HEK293T (cell line): ENCODE measurements at regions not wholly inside any gene's neighbourhood (a gene's known extent, or its start where the extent isn't known, plus 50 kb on each side); places are given as distances from the start of the nearest gene placed in this dataset.

ENCODE experiments used
- CTCF ChIA-PET: fragments of 350-600 bp; formaldehyde crosslinking; extraction: SDS; loops from one replicate; lab custom pipeline; 2021; ENCODE audit warnings: antibody characterized with exemption, inconsistent platforms; lab: Yijun Ruan, JAX
- POLR2A ChIA-PET: fragments of 350-600 bp; formaldehyde crosslinking; extraction: SDS; loops from one replicate; lab custom pipeline; 2020; ENCODE audit warnings: antibody characterized with exemption, inconsistent platforms; lab: Yijun Ruan, JAX
- DNase-seq: peaks from one replicate; pipeline ENCODE4 v3.0.0; 2012; ENCODE audit warnings: mixed read lengths; ENCODE audit errors: extremely low spot score
- ARNT ChIP-seq: fragments of 450-650 bp; IDR thresholded peaks from 2 replicates; pipeline ENCODE4 v1.6.1; 2017; ENCODE audit warnings: mild to moderate bottlenecking
- BHLHE40 ChIP-seq: fragments of 450-650 bp; IDR thresholded peaks from 2 replicates; pipeline ENCODE4 v1.6.1; 2016; ENCODE audit warnings: mild to moderate bottlenecking, moderate library complexity, borderline replicate concordance
- CTBP1 ChIP-seq: fragments of 450-650 bp; IDR thresholded peaks from 2 replicates; pipeline ENCODE4 v1.6.1; 2016; ENCODE audit warnings: borderline replicate concordance
- ELF4 ChIP-seq: fragments of 450-650 bp; IDR thresholded peaks from 2 replicates; pipeline ENCODE4 v1.6.1; 2017; ENCODE audit warnings: antibody characterized with exemption
- FOXA1 ChIP-seq: fragments of 450-650 bp; IDR thresholded peaks from 2 replicates; pipeline ENCODE4 v1.6.1; 2016; ENCODE audit warnings: mild to moderate bottlenecking
- FOXK2 ChIP-seq: fragments of 450-650 bp; IDR thresholded peaks from 2 replicates; pipeline ENCODE4 v1.6.1; 2016; ENCODE audit warnings: mild to moderate bottlenecking
- FOXM1 ChIP-seq: fragments of 450-650 bp; IDR thresholded peaks from 2 replicates; pipeline ENCODE4 v1.6.1; 2017; ENCODE audit warnings: mild to moderate bottlenecking, borderline replicate concordance
- HDGF ChIP-seq: fragments of 450-650 bp; IDR thresholded peaks from 2 replicates; pipeline ENCODE4 v1.6.1; 2017; ENCODE audit warnings: antibody characterized with exemption, borderline replicate concordance
- L3MBTL2 ChIP-seq: fragments of 450-650 bp; conservative IDR thresholded peaks from 2 replicates; pipeline ENCODE4 v1.6.1; 2016; ENCODE audit warnings: mild to moderate bottlenecking
- LEF1 ChIP-seq: fragments of 450-650 bp; IDR thresholded peaks from 2 replicates; pipeline ENCODE4 v1.6.1; 2017; ENCODE audit warnings: mild to moderate bottlenecking, borderline replicate concordance
- NFRKB ChIP-seq: fragments of 450-650 bp; IDR thresholded peaks from 2 replicates; pipeline ENCODE4 v1.6.1; 2016; ENCODE audit warnings: mild to moderate bottlenecking, moderate library complexity
- SP1 ChIP-seq: fragments of 450-650 bp; IDR thresholded peaks from 2 replicates; pipeline ENCODE4 v1.6.1; 2017
- SUZ12 ChIP-seq: fragments of 450-650 bp; IDR thresholded peaks from 2 replicates; pipeline ENCODE4 v1.6.1; 2016; ENCODE audit warnings: mild to moderate bottlenecking
- TARDBP ChIP-seq: fragments of 450-650 bp; IDR thresholded peaks from 2 replicates; pipeline ENCODE4 v1.6.1; 2016
- ZNF384 ChIP-seq: fragments of 450-650 bp; IDR thresholded peaks from 2 replicates; pipeline ENCODE4 v1.6.1; 2016
- TF ChIP-seq, protein P1 (sequence below): fragments of 450-650 bp; IDR thresholded peaks from 2 replicates; pipeline ENCODE4 v1.6.1; 2016

- CTCF ChIA-PET: interaction anchor here (0.6 kb wide), 2 partner anchors 205 to 1862 kb away, joined by 3 read pairs; partner anchors contain the start of gene FUNDC1
- no peak for DNase-seq
- POLR2A ChIA-PET: no interaction called here
- no peak for TF ChIP-seq ELF4
- no peak for TF ChIP-seq ARNT
- TF ChIP-seq, protein P1, sequence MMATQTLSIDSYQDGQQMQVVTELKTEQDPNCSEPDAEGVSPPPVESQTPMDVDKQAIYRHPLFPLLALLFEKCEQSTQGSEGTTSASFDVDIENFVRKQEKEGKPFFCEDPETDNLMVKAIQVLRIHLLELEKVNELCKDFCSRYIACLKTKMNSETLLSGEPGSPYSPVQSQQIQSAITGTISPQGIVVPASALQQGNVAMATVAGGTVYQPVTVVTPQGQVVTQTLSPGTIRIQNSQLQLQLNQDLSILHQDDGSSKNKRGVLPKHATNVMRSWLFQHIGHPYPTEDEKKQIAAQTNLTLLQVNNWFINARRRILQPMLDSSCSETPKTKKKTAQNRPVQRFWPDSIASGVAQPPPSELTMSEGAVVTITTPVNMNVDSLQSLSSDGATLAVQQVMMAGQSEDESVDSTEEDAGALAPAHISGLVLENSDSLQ: no peak
- no peak for TF ChIP-seq L3MBTL2
- no peak for TF ChIP-seq SUZ12
- TF ChIP-seq TARDBP: no peak
- no peak for TF ChIP-seq BHLHE40
- TF ChIP-seq NFRKB: no peak
- no peak for TF ChIP-seq LEF1
- TF ChIP-seq HDGF: no peak
These were observed 140.4 kb downstream of the ZNF674 start for GRCh38 chrX:46404774-46405173.

- POLR2A ChIA-PET: no interaction called here
- CTCF ChIA-PET: no interaction called here
- TF ChIP-seq FOXM1 (no peak), HDGF (no peak), L3MBTL2 (no peak), FOXK2 (no peak), LEF1 (no peak)
- no peak for DNase-seq
These were observed 144.4 kb downstream of the ZNF674 start for GRCh38 chrX:46400530-46401443.

GRCh38 chrX:46398874-46399273 lies 146.3 kb downstream of the ZNF674 start:
- ChIA-PET CTCF (no interaction called here), POLR2A (no interaction called here)
- DNase-seq: no peak
- TF ChIP-seq ELF4 (no peak), SP1 (no peak), ZNF384 (no peak), TARDBP (no peak), LEF1 (no peak), HDGF (no peak), FOXM1 (no peak), SUZ12 (no peak), ARNT (no peak), BHLHE40 (no peak)
- TF ChIP-seq, protein P1: no peak

DNA sequence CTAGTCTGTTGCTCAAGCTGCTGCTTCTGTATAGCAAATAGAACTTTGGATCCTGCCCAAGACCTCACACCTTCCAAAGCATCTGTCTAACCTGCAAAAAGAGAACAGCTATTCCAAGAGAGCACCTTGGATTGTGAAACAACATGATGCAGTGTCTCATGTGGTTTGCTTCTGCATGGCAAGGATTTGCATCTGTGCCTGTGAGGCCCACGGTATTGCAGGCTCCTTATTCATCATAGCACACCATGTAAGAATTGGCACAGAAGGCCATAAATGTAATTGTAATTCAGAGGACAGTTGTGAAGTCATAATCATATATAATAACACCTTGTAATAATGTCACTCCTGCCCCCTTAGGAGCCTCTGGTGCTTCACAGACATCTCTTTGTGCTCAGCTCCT lies 147.1 kb downstream of the ZNF674 start:
- TF ChIP-seq L3MBTL2: no peak
- no peak for TF ChIP-seq NFRKB
- TF ChIP-seq, protein P1: no peak
- no peak for TF ChIP-seq ZNF384
- TF ChIP-seq FOXK2: no peak
- TF ChIP-seq SUZ12: no peak
- TF ChIP-seq LEF1: no peak
- TF ChIP-seq ELF4: no peak
- TF ChIP-seq ARNT: no peak
- TF ChIP-seq FOXM1: no peak
- no peak for TF ChIP-seq BHLHE40
- TF ChIP-seq CTBP1: no peak
- TF ChIP-seq HDGF: no peak
- CTCF ChIA-PET: interaction anchor here (1.1 kb wide), 1 partner anchor 10 kb away, joined by 3 read pairs; no protein-coding TSS in a partner anchor
- POLR2A ChIA-PET: no interaction called here
- no peak for DNase-seq

- no peak for TF ChIP-seq NFRKB
- no peak for TF ChIP-seq FOXK2
- no peak for TF ChIP-seq L3MBTL2
- TF ChIP-seq ELF4: no peak
- TF ChIP-seq HDGF: no peak
- no peak for TF ChIP-seq TARDBP
- no peak for TF ChIP-seq FOXM1
- TF ChIP-seq ARNT: no peak
- TF ChIP-seq ZNF384: no peak
- TF ChIP-seq CTBP1: no peak
- TF ChIP-seq SUZ12: no peak
- no peak for TF ChIP-seq LEF1
- TF ChIP-seq, protein P1: no peak
- no peak for TF ChIP-seq BHLHE40
- no peak for TF ChIP-seq SP1
- no peak for TF ChIP-seq FOXA1
- ChIA-PET POLR2A (no interaction called here), CTCF (interaction anchor here (0.7 to 0.8 kb wide), 2 partner anchors 9 to 22 kb away, joined by 3 to 4 read pairs; no protein-coding TSS in a partner anchor)
- DNase-seq: no peak
These were observed 158.7 kb downstream of the ZNF674 start for GRCh38 chrX:46386511-46386910.
